ENCODE measurements at regions not wholly inside any gene's neighbourhood (a gene's known extent, or its start where the extent isn't known, plus 50 kb on each side); places are given as distances from the start of the nearest gene placed in this dataset.
"Not testable (repeated sequence)": the region's sequence is repeated elsewhere in the genome, so short reads cannot be mapped to it uniquely, and the experiment has no call there.

DNA sequence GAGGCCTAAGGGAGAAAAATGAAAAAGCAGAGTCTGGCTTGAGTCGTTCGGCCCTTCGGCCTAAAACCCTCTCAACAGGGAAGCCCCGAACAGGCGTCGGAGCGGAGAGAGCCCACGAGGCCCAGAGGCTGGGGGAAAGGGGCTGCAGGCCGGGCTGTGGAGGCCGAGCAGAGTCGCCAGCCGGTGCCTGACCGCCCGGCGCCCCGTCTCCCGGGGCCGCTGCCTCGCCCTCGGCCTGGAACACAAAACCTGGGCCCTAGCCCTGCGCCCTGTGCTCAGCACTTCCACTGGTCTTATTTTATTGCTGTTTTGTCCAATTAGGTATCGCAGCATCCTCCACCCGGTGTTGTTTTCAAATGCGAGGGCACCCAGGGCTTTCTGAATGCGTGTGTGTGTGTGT lies 110.1 kb upstream of the FOXD4L5 start:
- not testable (repeated sequence) for DNase-seq

DNA sequence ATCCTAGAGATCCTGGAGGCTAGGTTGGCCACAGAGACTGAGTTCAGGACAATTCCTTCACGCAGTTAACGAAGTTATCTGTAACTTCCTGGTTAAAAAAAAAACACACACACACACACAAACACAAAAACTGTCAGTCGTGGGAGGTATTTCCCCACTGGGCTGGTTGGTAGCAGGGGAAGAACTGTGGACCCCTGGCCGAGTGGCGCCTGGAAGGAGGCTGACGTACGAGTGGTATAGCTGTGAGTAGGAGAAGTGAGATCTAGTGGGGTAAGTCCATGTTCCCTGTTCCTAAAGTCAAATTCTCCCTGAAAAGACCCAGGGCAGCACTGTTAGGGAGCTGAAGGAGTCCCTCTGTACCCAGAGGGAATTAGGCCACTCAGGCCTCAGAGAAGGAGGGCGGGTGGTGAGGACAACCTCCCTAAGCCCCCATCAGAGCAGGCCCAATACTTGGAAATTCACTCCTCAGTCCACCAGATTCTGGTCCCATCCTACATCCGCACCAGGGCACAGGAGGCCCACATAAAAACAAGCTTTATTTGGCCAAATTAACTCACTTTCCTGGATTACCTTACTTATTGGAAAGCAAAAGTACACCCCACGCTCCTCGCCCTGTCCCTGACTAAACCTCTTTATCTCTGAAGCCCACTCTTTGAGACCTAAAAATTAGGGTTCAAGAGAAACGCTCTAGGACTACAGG lies 108.3 kb upstream of the FOXD4L5 start:
- not testable (repeated sequence) for DNase-seq

DNA sequence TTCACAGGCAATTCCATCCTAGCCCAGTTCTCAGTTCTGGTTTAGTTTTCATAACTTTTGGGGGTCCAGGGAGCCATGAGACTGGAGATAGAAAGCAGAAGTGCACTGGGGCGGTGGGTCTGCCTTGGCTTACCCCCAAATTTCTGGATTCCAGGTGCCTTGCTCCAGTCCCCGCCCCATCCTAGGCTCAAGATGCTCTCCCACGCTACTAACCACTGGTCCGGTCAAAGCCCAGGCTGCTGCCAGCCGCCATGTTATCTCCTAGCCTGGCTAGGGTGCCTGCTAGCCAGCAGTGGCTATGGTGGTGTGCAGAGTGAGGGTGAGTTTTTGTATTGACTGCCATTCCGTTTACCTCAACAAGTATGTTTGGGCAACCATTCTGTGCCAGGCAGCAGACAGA lies 107.6 kb upstream of the FOXD4L5 start:
- not testable (repeated sequence) for DNase-seq

DNA sequence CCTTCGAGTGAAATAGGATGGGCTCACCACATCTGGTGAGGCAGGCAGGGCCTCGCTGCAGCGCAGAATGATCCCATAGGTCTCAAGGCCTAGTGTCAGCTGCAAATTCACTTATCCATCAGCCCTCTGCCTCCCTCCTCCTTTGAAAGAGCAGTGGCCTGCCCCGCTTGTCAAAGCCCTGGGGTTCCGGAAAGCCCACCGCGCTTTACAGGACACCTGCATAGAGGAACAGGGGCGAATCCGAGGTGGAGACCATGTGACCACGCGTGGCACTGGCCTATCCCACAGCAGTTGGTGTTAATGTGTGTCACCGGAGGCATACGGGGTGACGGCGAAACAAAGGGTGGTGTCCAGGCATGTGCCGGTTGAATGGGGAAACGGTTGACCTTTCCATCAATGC lies 104.7 kb upstream of the FOXD4L5 start:
- DNase-seq, result not testable (repeated sequence)

DNA sequence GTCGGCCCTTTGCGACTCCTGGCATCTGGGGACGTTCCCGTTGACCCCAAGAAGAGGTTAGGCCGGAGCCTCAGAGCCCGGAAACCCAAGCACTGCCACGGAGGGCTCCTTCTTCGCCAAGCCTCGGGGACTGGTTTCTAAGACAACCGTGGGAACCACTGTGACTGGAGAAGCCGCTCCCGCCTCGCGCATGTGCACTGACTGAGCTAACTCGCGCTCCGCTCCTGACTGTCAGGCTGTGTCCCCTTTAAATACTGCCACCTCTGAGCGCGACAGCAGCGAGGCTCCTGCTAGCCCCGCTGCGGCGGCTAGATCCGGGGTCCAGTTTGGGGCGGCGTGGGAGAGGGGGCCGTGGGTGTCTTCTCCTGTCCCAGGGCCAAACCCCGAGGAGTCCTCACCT lies 104.2 kb upstream of the FOXD4L5 start:
- DNase-seq, result not testable (repeated sequence)

DNA sequence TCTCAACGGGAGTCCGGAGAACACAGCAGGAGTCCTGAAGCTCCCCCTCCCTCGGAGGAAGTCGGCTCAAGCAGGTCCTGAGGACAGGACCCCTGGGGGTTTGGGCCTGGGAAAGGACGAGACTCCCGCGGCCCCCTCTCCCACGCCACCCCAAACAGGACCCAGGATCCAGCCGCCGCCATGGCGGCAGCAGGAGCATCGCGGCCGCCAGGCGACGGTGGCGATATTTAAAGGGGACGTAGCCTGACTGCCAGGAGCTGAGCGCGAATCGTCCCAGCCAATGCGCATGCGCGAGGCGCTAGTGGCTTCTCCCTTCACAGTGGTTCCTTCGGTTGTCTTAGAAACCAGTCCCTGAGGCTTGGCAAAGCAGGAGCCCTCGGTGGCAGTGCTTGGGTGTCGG lies 101.7 kb upstream of the FOXD4L5 start:
- peak; percentile 48 for DNase-seq

DNA sequence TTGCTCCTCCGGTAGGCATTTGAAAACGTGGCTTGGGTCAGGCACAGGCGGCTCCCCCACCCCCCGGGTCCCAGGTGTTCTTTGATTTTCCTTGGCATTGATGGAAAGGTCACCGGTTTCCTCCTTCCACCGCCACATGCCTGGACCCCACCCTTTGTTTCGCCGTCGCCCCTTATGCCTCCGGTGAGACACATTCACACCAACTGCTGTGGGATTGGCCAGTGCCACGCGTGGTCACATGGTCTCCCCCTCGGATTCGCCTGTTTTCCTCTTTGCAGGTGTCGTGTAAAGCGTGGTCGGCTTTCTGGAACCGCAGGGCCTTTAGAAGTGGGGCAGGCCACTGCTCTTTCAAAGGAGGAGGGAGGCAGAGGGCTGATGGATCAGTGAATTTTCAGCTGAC lies 101.2 kb upstream of the FOXD4L5 start:
- not testable (repeated sequence) for DNase-seq

DNA sequence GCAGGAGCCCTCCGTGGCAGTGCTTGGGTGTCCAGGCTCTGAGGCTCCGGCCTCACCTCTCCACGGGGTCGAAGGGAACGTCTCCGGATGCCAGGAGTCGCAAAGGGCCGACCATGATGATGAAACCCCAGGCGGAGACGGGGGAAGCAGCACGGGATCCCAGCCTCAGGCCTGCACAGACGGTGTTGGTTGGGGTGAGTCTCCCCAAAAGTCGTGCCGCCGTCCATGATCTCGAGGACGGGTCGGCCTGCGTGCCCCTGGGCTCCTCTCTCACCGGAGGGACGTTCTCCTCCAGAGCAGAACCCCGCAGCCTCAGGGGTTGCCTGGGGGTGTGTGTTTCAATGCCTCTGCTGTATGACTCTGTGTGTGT lies 100.6 kb upstream of the FOXD4L5 start:
- DNase-seq, result not testable (repeated sequence)

DNA sequence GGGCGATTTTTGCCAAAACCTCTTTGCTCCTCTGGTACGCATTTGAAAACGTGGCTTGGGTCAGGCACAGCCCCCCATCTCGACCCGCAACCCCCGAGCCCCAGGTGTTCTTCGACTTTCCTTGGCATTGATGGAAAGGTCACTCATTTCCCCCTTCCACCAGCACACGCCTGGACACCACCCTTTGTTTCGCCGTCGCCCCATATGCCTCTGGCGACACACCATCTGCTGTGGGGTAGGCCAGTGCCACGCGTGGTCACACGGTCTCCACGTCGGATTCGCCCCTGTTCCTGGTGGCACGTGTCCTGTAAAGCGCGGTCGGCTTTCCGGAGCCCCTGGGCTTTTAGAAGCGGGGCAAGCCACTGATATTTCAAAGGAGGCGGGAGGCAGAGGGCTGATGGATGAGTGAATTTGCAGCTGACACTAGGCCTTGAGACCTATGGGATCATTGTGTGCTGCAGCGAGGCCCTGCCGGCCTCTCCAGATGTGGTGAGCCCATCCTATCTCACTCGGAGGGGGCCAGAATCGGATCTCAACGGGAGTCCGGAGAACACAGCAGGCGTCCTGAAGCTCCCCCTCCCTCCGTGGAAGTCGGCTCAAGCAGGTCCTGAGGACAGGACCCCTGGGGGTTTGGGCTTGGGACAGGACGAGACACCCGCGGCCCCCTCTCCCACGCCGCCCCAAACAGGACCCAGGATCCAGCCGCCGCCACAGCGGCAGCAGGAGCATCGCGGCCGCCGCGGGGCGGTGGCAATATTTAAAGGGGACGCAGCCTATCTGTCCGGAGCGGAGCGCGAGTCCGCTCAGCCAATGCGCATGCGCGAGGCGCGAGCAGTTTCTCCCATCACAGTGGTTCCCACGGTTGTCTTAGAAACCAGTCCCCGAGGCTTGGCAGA lies 100.0 kb upstream of the FOXD4L5 start:
- not testable (repeated sequence) for DNase-seq

DNA sequence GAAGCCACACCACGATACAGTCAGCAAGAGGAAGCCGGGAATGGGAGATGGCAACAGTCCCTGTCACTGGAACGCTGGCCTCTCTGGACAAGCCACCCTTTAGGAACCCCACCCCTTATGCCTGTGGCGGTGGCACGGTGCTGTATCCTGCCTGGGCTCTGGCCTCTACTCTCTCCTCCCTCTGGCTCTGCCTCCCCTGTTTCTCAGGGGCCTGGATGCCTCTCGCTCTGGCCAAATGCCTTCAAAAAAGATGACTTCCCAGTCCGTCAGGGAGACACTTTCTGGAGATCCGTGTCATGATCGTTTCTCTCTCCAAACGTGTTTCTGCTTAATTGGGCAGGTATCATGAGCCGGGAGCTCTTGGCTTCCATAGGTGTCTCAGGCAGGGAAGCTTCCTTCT lies 99.1 kb upstream of the FOXD4L5 start:
- not testable (repeated sequence) for DNase-seq

DNA sequence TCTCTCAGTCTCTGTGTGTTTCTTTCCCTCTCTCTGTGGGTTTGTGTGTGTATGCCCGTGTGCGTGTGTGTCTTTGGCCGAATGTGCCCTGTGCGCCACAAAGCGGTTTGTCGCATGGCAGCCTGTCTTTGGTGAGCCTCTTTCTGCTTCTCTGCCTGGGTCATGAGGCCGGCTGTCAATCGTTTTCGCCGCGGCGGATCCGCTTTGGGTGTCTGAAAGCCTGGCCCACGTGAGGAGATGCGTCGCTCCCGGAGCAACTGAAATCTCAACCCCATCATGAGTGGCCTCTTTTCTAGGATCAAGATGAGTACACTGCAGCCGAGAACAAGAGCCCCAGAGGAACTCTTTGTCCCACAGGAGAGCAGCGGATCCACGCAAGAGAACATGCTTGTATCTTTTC lies 98.6 kb upstream of the FOXD4L5 start:
- DNase-seq, result not testable (repeated sequence)

DNA sequence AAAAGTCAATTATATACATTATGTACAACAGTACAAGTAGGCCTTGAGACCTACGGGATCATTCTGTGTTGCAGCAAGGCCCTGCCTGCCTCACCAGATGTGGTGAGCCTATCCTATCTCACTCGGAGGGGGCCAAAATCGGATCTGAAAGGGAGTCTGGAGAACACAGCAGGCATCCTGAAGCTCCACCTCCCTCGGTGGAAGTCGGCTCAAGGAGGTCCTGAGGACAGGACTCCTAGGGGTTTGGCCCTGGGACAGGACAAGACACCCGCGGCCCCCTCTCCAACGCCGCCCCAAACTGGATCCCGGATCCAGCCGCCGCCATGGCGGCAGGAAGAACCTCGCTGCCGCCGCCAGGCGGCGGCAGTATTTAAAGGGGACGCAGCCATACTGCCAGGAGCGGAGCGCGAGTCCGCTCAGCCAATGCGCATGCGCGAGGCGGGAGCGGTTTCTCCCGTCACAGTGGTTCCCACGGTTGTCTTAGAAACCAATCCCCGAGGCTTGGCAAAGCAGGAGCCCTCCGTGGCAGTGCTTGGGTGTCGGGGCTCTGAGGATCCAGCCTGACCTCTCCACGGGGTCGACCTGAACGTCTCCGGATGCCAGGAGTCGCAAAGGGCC lies 97.8 kb upstream of the FOXD4L5 start:
- DNase-seq, result not testable (repeated sequence)

All from renal pelvis (tissue), 1 donor.